HepG2 (cell line): ENCODE measurements at regions not wholly inside any gene's neighbourhood (a gene's known extent, or its start where the extent isn't known, plus 50 kb on each side); places are given as distances from the start of the nearest gene placed in this dataset.

Experiments
- ATAC-seq: fragments of 200-7000 bp; cut with Tn5 transposase; 3 replicates; pipeline ENCODE4 v1.9.1; 2020; ENCODE audit warnings: mild to moderate bottlenecking, moderate library complexity
- BruUV-seq: library from RNA; stranded (reverse); fragments of 400-500 nt; replicated peaks from 2 replicates; lab custom pipeline; 2021; lab: Mats Ljungman, UMichigan
- CTCF ChIA-PET: fragments of 300-600 bp; formaldehyde crosslinking; extraction: SDS; loops from one replicate; lab custom pipeline; 2021; ENCODE audit warnings: low total read pairs, inconsistent platforms, low intra/inter-chr PET ratio; lab: Yijun Ruan, JAX
- POLR2A ChIA-PET: fragments of 350-600 bp; sonication (Branson Sonifier 250); formaldehyde crosslinking; loops from one replicate; lab custom pipeline; 2020; ENCODE audit warnings: antibody characterized with exemption, inconsistent platforms; lab: Yijun Ruan, JAX
- DNase-seq: peaks from one replicate; pipeline ENCODE4 v3.0.0-alpha.2; 2015; ENCODE audit warnings: low spot score
- FAIRE-seq: peaks from 3 replicates; lab custom pipeline; 2011; peaks lifted over from hg19 to GRCh38; lab: Jason Lieb, UNC
- H2AFZ ChIP-seq: one replicate; pipeline ENCODE4 v1.6.1; 2011; ENCODE audit warnings: low read length, inconsistent platforms
- H3K27ac ChIP-seq: fragments of 300-600 bp; 3 replicates; pipeline ENCODE4 v1.8.0; 2011; ENCODE audit warnings: mixed run types, mild to moderate bottlenecking, mixed read lengths, low read length, inconsistent platforms; ENCODE audit not compliant: insufficient read depth; ENCODE audit errors: extremely low read length
- H3K27me3 ChIP-seq, 2 experiments: fragments of 200-600 bp in 1 of 2; 2 replicates in 1 of 2; 3 replicates in 1 of 2; pipeline versions ENCODE4 v1.6.0 to v1.8.0; 2011; ENCODE audit warnings: low read length in 2 of 2, mild to moderate bottlenecking in 2 of 2, moderate library complexity in 2 of 2, inconsistent platforms in 1 of 2; ENCODE audit not compliant: insufficient read depth in 2 of 2, control insufficient read depth in 1 of 2
- H3K36me3 ChIP-seq, 2 experiments: fragments of 200-600 bp in 1 of 2; replicated peaks in 1 of 2; 2 replicates in 1 of 2; 3 replicates in 1 of 2; pipeline versions ENCODE4 v1.5.1 to v1.8.0; 2011; ENCODE audit warnings: low read length in 2 of 2, inconsistent platforms in 1 of 2; ENCODE audit not compliant: insufficient read depth in 2 of 2, control insufficient read depth in 1 of 2
- H3K4me1 ChIP-seq: 2 replicates; pipeline ENCODE4 v1.5.1; 2012; ENCODE audit warnings: low read length, inconsistent platforms; ENCODE audit not compliant: insufficient read depth
- H3K4me2 ChIP-seq: 2 replicates; pipeline ENCODE4 v1.6.0; 2011; ENCODE audit warnings: low read depth, low read length, inconsistent platforms
- H3K4me3 ChIP-seq, 3 experiments: fragments of 200-600 bp in 1 of 3; sonication (generic), shearing (Covaris generic) in 1 of 3; replicated peaks in 1 of 3; 2 replicates each; pipeline ENCODE4 v1.5.1; 2011 to 2016; ENCODE audit warnings: low read length in 3 of 3, inconsistent platforms in 2 of 3, low read depth in 2 of 3, mild to moderate bottlenecking in 2 of 3, control low read depth in 1 of 3, mixed read lengths in 1 of 3; ENCODE audit not compliant: insufficient read depth in 1 of 3
- H3K79me2 ChIP-seq: one replicate; pipeline ENCODE4 v1.6.1; 2011; ENCODE audit warnings: low read length, inconsistent platforms; ENCODE audit not compliant: insufficient read depth
- H3K9ac ChIP-seq: 2 replicates; pipeline ENCODE4 v1.6.0; 2011; ENCODE audit warnings: mild to moderate bottlenecking, low read depth, low read length, inconsistent platforms; ENCODE audit not compliant: insufficient read depth
- H3K9me3 ChIP-seq: 2 replicates; pipeline ENCODE4 v1.5.1; 2012; ENCODE audit warnings: mild to moderate bottlenecking, low read length
- H4K20me1 ChIP-seq: 2 replicates; pipeline ENCODE4 v1.6.0; 2011; ENCODE audit warnings: inconsistent platforms, mild to moderate bottlenecking, low read length, moderate library complexity; ENCODE audit not compliant: insufficient read depth
- AHDC1 ChIP-seq: sonication (generic); formaldehyde crosslinking; IDR thresholded peaks from 2 replicates; pipeline ENCODE4 v1.5.1; 2020; ENCODE audit warnings: mild to moderate bottlenecking, missing genetic modification reagents, borderline replicate concordance
- DNMT3B ChIP-seq: conservative IDR thresholded peaks from 2 replicates; pipeline ENCODE4 v1.6.1; 2016; ENCODE audit warnings: missing biosample characterization, control low read depth
- KAT8 ChIP-seq: IDR thresholded peaks from 2 replicates; pipeline ENCODE4 v1.6.1; 2016; ENCODE audit warnings: missing genetic modification reagents, missing compliant biosample characterization
- KMT2A ChIP-seq: sonication (generic); formaldehyde crosslinking; IDR thresholded peaks from 2 replicates; pipeline ENCODE4 v1.4.0; 2020; ENCODE audit warnings: missing genetic modification reagents
- MATR3 ChIP-seq: sonication (generic); formaldehyde crosslinking; IDR thresholded peaks from 2 replicates; pipeline ENCODE4 v1.4.0; 2020; ENCODE audit warnings: missing genetic modification reagents
- MXD1 ChIP-seq: sonication (generic); formaldehyde crosslinking; IDR thresholded peaks from 2 replicates; pipeline ENCODE4 v1.4.0; 2020; ENCODE audit warnings: mild to moderate bottlenecking, missing genetic modification reagents
- RBM22 ChIP-seq: fragments of 200-400 bp; formaldehyde crosslinking; optimal IDR thresholded peaks from 2 replicates; pipeline ENCODE3; 2017; ENCODE audit warnings: mild to moderate bottlenecking, low read length, moderate library complexity
- SOX6 ChIP-seq, 2 experiments: fragments of 450-650 bp in 1 of 2; sonication (generic) in 1 of 2; formaldehyde crosslinking in 1 of 2; IDR thresholded peaks; 2 replicates each; pipeline versions ENCODE4 v1.4.0 to v1.6.1; 2017 to 2020; ENCODE audit warnings: antibody characterized with exemption in 1 of 2, mild to moderate bottlenecking in 1 of 2, missing genetic modification reagents in 1 of 2
- ZBTB42 ChIP-seq: sonication (generic); formaldehyde crosslinking; IDR thresholded peaks from 2 replicates; pipeline ENCODE4 v1.5.0; 2020; ENCODE audit warnings: mild to moderate bottlenecking, missing genetic modification reagents
- ZFYVE20 ChIP-seq: sonication (generic); formaldehyde crosslinking; IDR thresholded peaks from 2 replicates; pipeline ENCODE4 v1.8.0; 2023; ENCODE audit warnings: low read depth, mild to moderate bottlenecking, moderate library complexity, missing genetic modification reagents, borderline replicate concordance
- ZNF143 ChIP-seq: sonication (generic); formaldehyde crosslinking; IDR thresholded peaks from 2 replicates; pipeline ENCODE4 v1.4.0; 2020; ENCODE audit warnings: missing genetic modification reagents
- ZNF264 ChIP-seq: sonication (generic); formaldehyde crosslinking; IDR thresholded peaks from 2 replicates; pipeline ENCODE4 v1.4.0; 2020; ENCODE audit warnings: missing genetic modification reagents
- ZNF3 ChIP-seq: IDR thresholded peaks from 2 replicates; pipeline ENCODE4 v1.7.0; 2017; ENCODE audit warnings: inconsistent platforms
- WGBS: methylation state at CpG from one replicate; pipeline ENCODE4 v1.1.6; 2017; ENCODE audit warnings: low lambda C conversion rate; 5-methylcytosine and 5-hydroxymethylcytosine counted together
- in situ Hi-C: cut with HindIII; loops from 2 replicates; pipeline ENCODE4 v1.10.0; 2017; ENCODE audit warnings: low pct_unique_long_range_greater_than_20kb; ENCODE audit not compliant: extremely low pct_ligation_motif_present
- intact Hi-C: fragments of 100-400 bp; cut with micrococcal nuclease; formaldehyde crosslinking; loops from one replicate; pipeline ENCODE4 v1.10.0; 2022; ENCODE audit not compliant: unreplicated experiment
- TF ChIP-seq, protein P1 (sequence below): sonication (generic); formaldehyde crosslinking; IDR thresholded peaks from 2 replicates; pipeline ENCODE4 v1.8.1; 2022; ENCODE audit warnings: low read depth, mild to moderate bottlenecking, missing genetic modification reagents
- TF ChIP-seq, protein P2 (sequence below): sonication (generic); formaldehyde crosslinking; conservative IDR thresholded peaks from 2 replicates; pipeline ENCODE4 v1.8.1; 2023; ENCODE audit warnings: missing genetic modification reagents

DNA sequence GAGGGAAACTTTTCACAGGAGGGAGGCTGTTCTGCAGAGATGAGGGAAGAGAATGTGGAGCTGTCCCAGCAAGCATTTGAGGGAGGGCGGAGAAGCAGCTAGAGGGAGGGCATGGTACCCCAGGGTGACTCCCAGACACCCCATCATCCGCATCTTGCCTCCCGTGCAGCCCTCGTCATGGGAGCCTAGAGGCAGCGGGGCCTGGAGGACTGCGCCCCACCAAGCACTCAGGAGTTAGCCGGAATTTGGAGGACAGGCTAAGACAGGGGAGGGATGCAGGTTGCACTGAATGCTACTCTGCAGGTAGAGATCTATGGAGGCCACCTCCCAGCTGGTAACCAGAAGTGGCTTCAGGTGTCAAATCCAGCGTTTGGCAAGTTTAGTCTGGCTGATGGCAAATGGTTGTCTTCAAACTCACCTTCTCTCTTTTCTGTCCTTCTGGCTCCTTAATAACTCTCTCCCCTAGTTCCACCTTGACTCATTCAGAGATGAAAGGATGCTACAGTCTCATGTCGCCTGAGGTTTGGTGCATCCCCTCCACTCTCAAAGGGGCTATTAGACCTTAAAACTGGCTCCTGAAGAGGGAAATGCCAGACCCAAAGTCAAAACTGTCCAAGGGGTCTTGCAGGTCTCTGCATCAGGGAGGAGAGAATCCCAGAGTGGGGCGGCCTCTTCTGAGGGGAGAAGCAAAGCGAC, 155.9 kb upstream of the TLE3 start:
- WGBS: 53% methylated on average over 5 of the region's 11 CpGs
- peaks cover 5% of the 10 kb centered on the region; the same call in 1 of the 2 replicates for H4K20me1 ChIP-seq
- H3K36me3 ChIP-seq: no peaks in the 10 kb centered on the region
- in situ Hi-C loops (no loop called here), intact Hi-C loops (no loop called here)
- no peak overlapping the region for H3K4me2 ChIP-seq
- H3K27ac ChIP-seq: no peak overlapping the region
- ChIA-PET POLR2A (no interaction called here), CTCF (no interaction called here)
- H3K4me1 ChIP-seq: no peaks in the 10 kb centered on the region
- ATAC-seq: no peak
- H3K27me3 ChIP-seq: peaks cover 0 to 12% of the 10 kb centered on the region in 2 experiments; a peak in 4 of 5 replicates
- FAIRE-seq: no peak
- H3K79me2 ChIP-seq: no peaks in the 10 kb centered on the region
- H2AFZ ChIP-seq: no peak overlapping the region
- no peak for DNase-seq
- no peak overlapping the region for H3K4me3 ChIP-seq
- BruUV-seq: no TSS peak
- H3K9ac ChIP-seq: no peak overlapping the region
- H3K9me3 ChIP-seq: no peaks in the 10 kb centered on the region
- TF ChIP-seq AHDC1 (CRISPR knock-in tag) (no peak), ZFYVE20 (CRISPR knock-in tag) (no peak), MATR3 (CRISPR knock-in tag) (no peak), MXD1 (CRISPR knock-in tag) (no peak), SOX6 (IDR thresholded peaks at IDR 0.05) (no peak), SOX6 (CRISPR knock-in tag; IDR thresholded peaks at IDR 0.05) (no peak), KMT2A (no peak), DNMT3B (CRISPR knock-in tag) (no peak), ZBTB42 (CRISPR knock-in tag) (no peak), ZNF143 (CRISPR knock-in tag) (no peak), ZNF264 (no peak), ZNF3 (CRISPR knock-in tag) (no peak), RBM22 (no peak), KAT8 (CRISPR knock-in tag) (no peak)
- TF ChIP-seq, protein P1, sequence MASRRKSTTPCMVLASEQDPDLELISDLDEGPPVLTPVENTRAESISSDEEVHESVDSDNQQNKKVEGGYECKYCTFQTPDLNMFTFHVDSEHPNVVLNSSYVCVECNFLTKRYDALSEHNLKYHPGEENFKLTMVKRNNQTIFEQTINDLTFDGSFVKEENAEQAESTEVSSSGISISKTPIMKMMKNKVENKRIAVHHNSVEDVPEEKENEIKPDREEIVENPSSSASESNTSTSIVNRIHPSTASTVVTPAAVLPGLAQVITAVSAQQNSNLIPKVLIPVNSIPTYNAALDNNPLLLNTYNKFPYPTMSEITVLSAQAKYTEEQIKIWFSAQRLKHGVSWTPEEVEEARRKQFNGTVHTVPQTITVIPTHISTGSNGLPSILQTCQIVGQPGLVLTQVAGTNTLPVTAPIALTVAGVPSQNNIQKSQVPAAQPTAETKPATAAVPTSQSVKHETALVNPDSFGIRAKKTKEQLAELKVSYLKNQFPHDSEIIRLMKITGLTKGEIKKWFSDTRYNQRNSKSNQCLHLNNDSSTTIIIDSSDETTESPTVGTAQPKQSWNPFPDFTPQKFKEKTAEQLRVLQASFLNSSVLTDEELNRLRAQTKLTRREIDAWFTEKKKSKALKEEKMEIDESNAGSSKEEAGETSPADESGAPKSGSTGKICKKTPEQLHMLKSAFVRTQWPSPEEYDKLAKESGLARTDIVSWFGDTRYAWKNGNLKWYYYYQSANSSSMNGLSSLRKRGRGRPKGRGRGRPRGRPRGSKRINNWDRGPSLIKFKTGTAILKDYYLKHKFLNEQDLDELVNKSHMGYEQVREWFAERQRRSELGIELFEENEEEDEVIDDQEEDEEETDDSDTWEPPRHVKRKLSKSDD (CRISPR knock-in tag): no peak
- TF ChIP-seq, protein P2, sequence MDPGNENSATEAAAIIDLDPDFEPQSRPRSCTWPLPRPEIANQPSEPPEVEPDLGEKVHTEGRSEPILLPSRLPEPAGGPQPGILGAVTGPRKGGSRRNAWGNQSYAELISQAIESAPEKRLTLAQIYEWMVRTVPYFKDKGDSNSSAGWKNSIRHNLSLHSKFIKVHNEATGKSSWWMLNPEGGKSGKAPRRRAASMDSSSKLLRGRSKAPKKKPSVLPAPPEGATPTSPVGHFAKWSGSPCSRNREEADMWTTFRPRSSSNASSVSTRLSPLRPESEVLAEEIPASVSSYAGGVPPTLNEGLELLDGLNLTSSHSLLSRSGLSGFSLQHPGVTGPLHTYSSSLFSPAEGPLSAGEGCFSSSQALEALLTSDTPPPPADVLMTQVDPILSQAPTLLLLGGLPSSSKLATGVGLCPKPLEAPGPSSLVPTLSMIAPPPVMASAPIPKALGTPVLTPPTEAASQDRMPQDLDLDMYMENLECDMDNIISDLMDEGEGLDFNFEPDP (CRISPR knock-in tag): no peak
